Glomerular endothelial cell (primary cell): ENCODE measurements at regions not wholly inside any gene's neighbourhood (a gene's known extent, or its start where the extent isn't known, plus 50 kb on each side); places are given as distances from the start of the nearest gene placed in this dataset.
"Not testable (repeated sequence)": the region's sequence is repeated elsewhere in the genome, so short reads cannot be mapped to it uniquely, and the experiment has no call there.

Experiments used
- DNase-seq: peaks from one replicate; pipeline ENCODE4 v3.0.0-alpha.2; 2011; ENCODE audit warnings: low read depth, low spot score; ENCODE audit errors: extremely low read depth

DNA sequence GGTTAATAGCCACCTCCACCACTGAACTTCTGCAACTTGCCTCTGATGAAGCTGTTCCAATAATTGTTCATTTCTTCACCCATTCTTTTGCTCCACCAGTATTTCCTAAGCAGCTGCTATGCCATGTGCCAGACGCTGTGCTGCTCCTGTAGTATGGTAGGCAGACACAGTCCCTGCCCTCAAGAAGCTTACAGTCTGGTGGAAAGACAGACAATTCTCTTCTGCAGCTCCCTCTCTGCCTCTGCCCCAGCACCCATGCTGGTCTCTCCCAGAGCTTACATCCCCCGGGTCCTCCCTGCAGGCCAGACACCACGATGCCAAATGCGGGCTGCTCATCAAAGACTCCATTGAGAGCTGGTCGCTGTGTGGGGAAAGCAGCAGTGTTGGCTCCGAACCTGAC, 111.6 kb upstream of the ESRRB start:
- DNase-seq, result no peak

DNA sequence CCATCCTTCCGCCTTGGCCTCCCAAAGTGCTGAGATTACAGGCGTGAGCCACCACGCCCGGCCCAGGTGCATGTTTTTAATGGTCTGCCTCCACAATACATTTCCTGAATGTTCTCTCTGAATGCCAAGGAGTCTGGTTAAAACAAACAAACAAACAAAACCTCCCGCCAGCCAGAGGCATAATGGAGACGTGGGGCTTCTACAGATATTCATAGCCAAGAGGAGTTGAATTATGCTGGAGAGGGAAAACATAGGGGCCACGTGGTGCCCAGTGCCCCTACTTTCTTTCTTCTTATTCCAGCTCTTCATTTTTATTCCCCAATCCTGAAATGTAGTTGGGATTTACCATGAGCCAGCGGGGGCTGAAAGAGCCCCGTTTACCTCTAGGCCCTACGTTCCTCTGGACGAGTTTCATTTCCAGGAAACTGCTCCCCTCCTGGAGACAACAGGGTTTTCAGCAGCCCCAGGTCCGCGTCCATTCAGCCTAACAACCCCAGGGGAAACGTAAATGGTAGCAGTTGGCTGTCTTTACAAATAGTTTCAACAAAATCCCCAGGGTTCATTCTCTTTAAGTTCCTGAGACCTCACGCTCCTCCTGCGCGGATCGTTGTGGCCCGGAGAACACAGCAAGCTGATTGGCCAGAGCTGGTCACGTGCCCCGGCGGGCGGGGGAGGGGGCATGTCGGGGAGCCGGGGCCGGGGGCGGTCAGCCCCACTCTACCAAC, 108.5 kb upstream of the ESRRB start:
- peak; percentile 22 for DNase-seq

GRCh38 chr14:76268047-76268431, 107.9 kb upstream of the ESRRB start:
- no peak for DNase-seq

DNA sequence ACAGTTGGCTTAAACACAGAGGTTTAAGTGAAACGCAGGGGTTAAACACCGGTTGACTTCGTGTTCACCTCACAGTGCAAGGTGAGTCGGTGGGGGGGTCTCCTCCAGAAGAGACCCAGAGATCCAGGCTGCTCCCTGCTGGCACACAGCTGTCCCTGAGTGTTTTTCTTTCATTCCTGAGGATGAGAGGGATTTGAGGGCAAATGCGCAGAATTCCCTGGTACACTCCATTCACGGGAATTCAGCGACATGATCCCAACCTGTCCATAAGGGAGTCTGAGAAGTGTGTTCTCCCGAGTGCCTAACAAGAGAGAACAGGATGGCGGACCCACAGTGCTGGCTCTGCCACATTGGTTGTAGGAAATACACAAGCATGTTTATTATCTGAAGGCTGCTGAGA, 107.2 kb upstream of the ESRRB start:
- DNase-seq, result no peak

GRCh38 chr14:76271041-76271755, 104.7 kb upstream of the ESRRB start:
- no peak for DNase-seq

DNA sequence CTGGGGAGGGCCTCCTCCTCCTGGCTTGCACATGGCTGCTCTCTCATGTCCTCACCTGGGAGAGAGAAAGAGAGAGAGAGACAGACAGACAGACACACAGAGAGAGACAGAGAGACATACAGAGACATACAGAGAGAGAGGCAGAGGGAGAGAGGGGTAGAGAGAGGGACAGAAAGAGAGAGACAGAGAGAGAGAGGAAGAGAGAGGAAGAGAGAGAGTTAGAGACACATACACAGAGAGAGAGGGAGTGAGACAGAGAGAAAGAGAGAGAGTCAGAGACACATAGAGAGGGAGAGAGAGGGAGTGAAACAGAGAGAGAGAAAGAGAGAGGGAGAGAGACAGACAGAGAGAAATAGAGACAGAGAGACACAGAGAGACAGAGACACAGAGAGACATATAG, 103.6 kb upstream of the ESRRB start:
- DNase-seq, result no peak

GRCh38 chr14:76272774-76273173, 103.2 kb upstream of the ESRRB start:
- no peak for DNase-seq

- no peak for DNase-seq
Measured at GRCh38 chr14:76273346-76273745, 102.6 kb upstream of the ESRRB start.

DNA sequence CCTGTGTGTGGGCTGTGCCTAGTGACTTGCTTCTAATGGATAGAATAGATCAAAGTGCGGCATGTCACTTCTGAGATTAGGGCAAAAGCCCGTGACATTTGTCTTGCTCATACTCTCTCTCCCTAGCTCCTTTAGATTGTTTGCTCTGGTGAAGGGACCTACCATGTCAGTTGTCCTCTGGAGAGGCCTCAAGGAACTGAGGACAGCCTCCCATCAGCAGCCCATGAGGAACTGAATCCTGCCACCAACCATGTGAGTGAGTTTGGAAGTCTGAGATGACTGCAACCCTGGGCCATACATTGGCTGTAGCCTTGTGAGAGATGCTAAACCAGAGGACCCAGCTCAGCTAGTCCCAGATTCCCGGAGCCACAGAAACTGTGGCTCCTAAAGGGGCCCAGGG, 101.6 kb upstream of the ESRRB start:
- DNase-seq, result no peak

DNA sequence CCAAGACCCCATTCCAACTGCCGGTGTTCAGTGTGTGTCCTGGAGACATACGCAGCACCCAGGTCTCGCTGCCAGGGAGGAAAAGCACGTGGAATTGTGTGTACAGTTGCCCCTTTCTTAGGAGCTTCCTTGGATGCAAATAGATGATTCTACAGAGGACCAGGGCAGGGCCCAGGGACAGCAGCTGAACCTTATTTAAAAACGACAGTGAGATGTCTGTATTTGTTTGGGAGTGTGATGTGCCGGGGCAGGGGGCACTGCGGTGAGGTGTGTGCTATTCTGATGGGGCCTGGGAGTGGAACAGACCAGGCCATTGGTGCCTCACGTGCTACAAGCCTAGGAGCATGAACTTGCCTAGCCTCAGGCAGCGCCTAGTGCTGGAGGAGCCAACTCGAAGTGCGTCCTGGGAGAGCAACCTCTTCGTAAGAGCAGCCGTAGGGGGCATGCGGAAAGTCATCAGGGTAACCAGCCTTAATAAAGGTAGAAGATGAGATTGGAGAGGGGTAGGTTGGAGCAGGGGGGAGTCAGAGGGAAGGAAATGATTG, 98.3 kb upstream of the ESRRB start:
- DNase-seq, result no peak

- no peak for DNase-seq
Measured at GRCh38 chr14:76280221-76280620, 95.7 kb upstream of the ESRRB start.

DNA sequence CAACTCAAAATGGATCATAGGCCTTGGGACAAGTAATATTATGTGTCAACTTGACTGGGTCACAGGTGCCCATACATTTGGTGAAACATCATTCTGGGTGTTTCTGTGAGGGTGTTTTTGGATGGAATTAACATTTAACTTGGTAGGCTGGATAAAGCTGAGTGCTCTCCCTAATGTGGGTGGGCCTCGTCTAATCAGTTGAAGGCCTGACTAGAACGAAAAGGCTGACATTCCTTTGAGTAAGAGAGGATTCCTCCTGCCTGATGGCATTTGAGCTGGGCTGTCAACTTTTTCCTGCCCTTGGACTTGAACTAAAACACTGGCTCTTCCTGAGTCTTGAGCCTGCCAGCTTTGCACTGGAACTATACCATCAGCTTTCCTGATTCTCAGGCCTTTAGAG, 93.4 kb upstream of the ESRRB start:
- DNase-seq, result no peak

- DNase-seq, result no peak
Measured at GRCh38 chr14:76287063-76287462, 88.9 kb upstream of the ESRRB start.

DNA sequence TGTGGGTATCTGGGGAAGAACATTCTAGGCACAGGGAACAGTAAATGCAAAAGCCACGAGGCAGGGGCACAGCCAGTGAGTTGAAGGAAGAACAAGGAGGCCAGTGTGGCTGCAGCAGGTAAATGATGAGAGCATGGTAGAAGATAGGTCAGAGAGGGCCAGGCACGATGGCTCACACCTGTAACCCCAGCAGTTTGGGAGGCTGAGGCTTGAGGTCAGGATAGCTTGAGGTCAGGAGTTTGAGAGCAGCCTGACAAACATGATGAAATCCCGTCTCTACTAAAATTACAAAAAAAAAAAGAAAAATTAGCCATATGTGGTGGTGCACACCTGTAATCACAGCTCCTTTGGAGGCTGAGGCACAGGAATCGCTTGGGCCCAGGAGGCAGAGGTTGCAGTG, 86.7 kb upstream of the ESRRB start:
- DNase-seq, result no peak

GRCh38 chr14:76292561-76292960, 83.4 kb upstream of the ESRRB start:
- DNase-seq, result no peak

- DNase-seq, result no peak
Measured at GRCh38 chr14:76293221-76293620, 82.7 kb upstream of the ESRRB start.

DNA sequence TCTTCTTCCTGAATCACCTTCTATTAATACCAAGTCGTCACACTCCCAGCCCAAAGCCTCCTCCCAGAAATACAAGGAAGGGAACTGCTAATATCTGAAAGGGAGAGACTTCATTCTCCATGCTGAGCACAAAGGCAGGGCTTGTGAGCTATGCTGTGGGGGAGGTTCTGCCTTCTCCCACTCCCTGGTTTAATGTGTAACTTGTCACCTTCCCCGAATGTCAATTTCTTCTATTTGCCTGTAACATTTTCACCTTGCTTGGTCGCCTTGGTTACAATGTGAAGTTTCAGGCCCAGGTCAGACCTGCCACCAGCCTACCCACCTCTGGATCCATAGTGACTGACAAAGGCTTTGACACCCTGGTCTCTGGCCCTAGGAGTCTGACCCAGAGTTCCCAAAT, 82.0 kb upstream of the ESRRB start:
- no peak for DNase-seq

GRCh38 chr14:76294876-76295275, 81.1 kb upstream of the ESRRB start:
- no peak for DNase-seq

- no peak for DNase-seq
Measured at GRCh38 chr14:76298896-76299295, 77.0 kb upstream of the ESRRB start.

GRCh38 chr14:76303188-76303587, 72.7 kb upstream of the ESRRB start:
- not testable (repeated sequence) for DNase-seq

DNA sequence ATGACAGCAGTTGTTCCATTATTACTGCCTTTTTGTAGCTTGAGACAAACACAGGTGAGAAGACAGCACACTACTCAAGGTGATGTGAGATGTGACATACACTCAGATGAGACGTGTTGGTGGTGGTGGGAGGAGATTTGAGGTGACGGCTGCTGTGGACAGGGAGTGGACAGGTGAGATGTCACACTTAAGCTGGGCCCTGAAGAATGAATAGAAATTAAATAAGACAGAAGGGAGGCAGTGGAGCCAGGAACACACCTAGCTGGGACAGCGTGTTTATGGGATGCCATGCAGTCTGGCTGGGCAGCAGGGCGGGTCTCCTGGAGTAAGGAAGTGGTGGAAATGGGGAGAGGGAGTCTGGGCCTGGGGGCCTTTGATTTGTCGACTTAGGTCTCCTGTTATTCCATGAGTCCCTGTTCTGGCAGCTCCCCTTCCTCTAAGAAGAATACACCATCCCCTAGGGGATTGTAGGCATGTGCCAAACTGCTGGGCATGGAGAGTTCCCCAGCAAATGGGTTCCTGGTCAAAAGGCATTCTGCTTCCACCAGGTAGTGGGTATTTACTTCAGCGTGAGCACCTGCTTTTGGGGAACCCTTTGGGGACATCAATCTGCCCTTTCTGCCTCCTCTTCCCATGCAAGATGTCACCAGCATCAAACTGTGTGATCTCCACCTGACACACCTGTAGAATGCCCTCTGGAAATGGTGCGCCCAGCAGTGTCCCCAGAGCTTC, 71.2 kb upstream of the ESRRB start:
- DNase-seq, result no peak
